Muscle layer of colon (tissue), 2 donors: ENCODE measurements at regions not wholly inside any gene's neighbourhood (a gene's known extent, or its start where the extent isn't known, plus 50 kb on each side); places are given as distances from the start of the nearest gene placed in this dataset.

Experiments
- H3K27ac ChIP-seq: one replicate; pipeline ENCODE4 v1.7.0; 2013; ENCODE audit warnings: low read depth, mild to moderate bottlenecking, low read length, moderate library complexity
- H3K27me3 ChIP-seq, 2 donors: one replicate each; pipeline ENCODE4 v1.7.0; 2013; ENCODE audit warnings: low read length in 2 of 2, mild to moderate bottlenecking in 2 of 2; ENCODE audit not compliant: insufficient read depth in 2 of 2, control insufficient read depth in 1 of 2
- H3K36me3 ChIP-seq: one replicate; pipeline ENCODE4 v1.7.0; 2013; ENCODE audit warnings: mild to moderate bottlenecking, low read length; ENCODE audit not compliant: insufficient read depth
- H3K4me1 ChIP-seq: one replicate; pipeline ENCODE4 v1.7.0; 2013; ENCODE audit warnings: mild to moderate bottlenecking, low read length; ENCODE audit not compliant: insufficient read depth
- H3K4me3 ChIP-seq, 2 donors: one replicate each; pipeline ENCODE4 v1.7.0; 2013; ENCODE audit warnings: low read length in 2 of 2, low read depth in 1 of 2, mild to moderate bottlenecking in 1 of 2, moderate library complexity in 1 of 2
- H3K9ac ChIP-seq: one replicate; pipeline ENCODE4 v1.7.0; 2013; ENCODE audit warnings: low read length
- H3K9me3 ChIP-seq: one replicate; pipeline ENCODE4 v1.7.0; 2013; ENCODE audit warnings: mild to moderate bottlenecking, low read length
- donor health status: abdominal sarcoma.
- donor health status: Adenocarcinoma of cecum.

- Histone ChIP-seq H3K9me3 (no peaks in the 10 kb centered on the region), H3K4me1 (no peaks in the 10 kb centered on the region), H3K9ac (no peak overlapping the region)
Observed at GRCh38 chr11:29682856-29683255, 334.0 kb downstream of the KCNA4 start.

GRCh38 chr11:29679996-29680395 lies 336.8 kb downstream of the KCNA4 start:
- H3K4me1 ChIP-seq, result no peaks in the 10 kb centered on the region
- H3K9ac ChIP-seq, result no peak overlapping the region
- H3K27me3 ChIP-seq, result no peaks in the 10 kb centered on the region
- H3K27ac ChIP-seq, result no peak overlapping the region
- H3K4me3 ChIP-seq, result no peak overlapping the region
- no peaks in the 10 kb centered on the region for H3K9me3 ChIP-seq
- H3K36me3 ChIP-seq, result no peaks in the 10 kb centered on the region

More at GRCh38 chr11:29682856-29683255, 334.0 kb downstream of the KCNA4 start:
- no peak overlapping the region for H3K27ac ChIP-seq
- no peaks in the 10 kb centered on the region for H3K27me3 ChIP-seq
- H3K4me3 ChIP-seq, result no peak overlapping the region
- H3K36me3 ChIP-seq, result no peaks in the 10 kb centered on the region

GRCh38 chr11:29676993-29677392 lies 339.8 kb downstream of the KCNA4 start:
- Histone ChIP-seq H3K36me3 (no peaks in the 10 kb centered on the region), H3K27ac (no peak overlapping the region), H3K4me1 (no peaks in the 10 kb centered on the region), H3K4me3 (no peak overlapping the region), H3K27me3 (no peaks in the 10 kb centered on the region), H3K9me3 (no peaks in the 10 kb centered on the region), H3K9ac (no peak overlapping the region)

GRCh38 chr11:29669310-29669709 lies 347.5 kb downstream of the KCNA4 start:
- no peaks in the 10 kb centered on the region for H3K4me1 ChIP-seq
- H3K4me3 ChIP-seq, result no peak overlapping the region
- H3K36me3 ChIP-seq, result no peaks in the 10 kb centered on the region
- H3K9ac ChIP-seq, result no peak overlapping the region
- no peaks in the 10 kb centered on the region for H3K27me3 ChIP-seq
- no peak overlapping the region for H3K27ac ChIP-seq
- no peaks in the 10 kb centered on the region for H3K9me3 ChIP-seq

- Histone ChIP-seq H3K27ac (no peak overlapping the region), H3K4me1 (peaks cover 4% of the 10 kb centered on the region), H3K36me3 (no peaks in the 10 kb centered on the region), H3K9ac (no peak overlapping the region), H3K9me3 (no peaks in the 10 kb centered on the region), H3K4me3 (no peak overlapping the region), H3K27me3 (no peaks in the 10 kb centered on the region)
Observed at GRCh38 chr11:29657709-29658108, 359.1 kb downstream of the KCNA4 start.

- Histone ChIP-seq H3K27ac (no peak overlapping the region), H3K9me3 (no peaks in the 10 kb centered on the region), H3K4me1 (peaks cover 4% of the 10 kb centered on the region), H3K36me3 (no peaks in the 10 kb centered on the region), H3K27me3 (no peaks in the 10 kb centered on the region), H3K4me3 (no peak overlapping the region), H3K9ac (no peak overlapping the region)
Observed at GRCh38 chr11:29656597-29656996, 360.2 kb downstream of the KCNA4 start.

GRCh38 chr11:29645373-29645772 lies 371.5 kb downstream of the KCNA4 start:
- Histone ChIP-seq H3K27ac (no peak overlapping the region), H3K4me3 (no peak overlapping the region), H3K4me1 (no peaks in the 10 kb centered on the region)

GRCh38 chr11:29641201-29641600 lies 375.6 kb downstream of the KCNA4 start:
- H3K4me1 ChIP-seq, result no peaks in the 10 kb centered on the region
- no peak overlapping the region for H3K27ac ChIP-seq
- no peak overlapping the region for H3K9ac ChIP-seq
- no peak overlapping the region for H3K4me3 ChIP-seq
- H3K27me3 ChIP-seq, result no peaks in the 10 kb centered on the region
- H3K9me3 ChIP-seq, result no peaks in the 10 kb centered on the region
- H3K36me3 ChIP-seq, result no peaks in the 10 kb centered on the region

More at GRCh38 chr11:29645373-29645772, 371.5 kb downstream of the KCNA4 start:
- no peaks in the 10 kb centered on the region for H3K27me3 ChIP-seq
- no peaks in the 10 kb centered on the region for H3K36me3 ChIP-seq
- H3K9ac ChIP-seq, result no peak overlapping the region
- H3K9me3 ChIP-seq, result no peaks in the 10 kb centered on the region

- Histone ChIP-seq H3K36me3 (no peaks in the 10 kb centered on the region), H3K27ac (no peak overlapping the region), H3K9me3 (no peaks in the 10 kb centered on the region), H3K4me1 (no peaks in the 10 kb centered on the region), H3K9ac (no peak overlapping the region), H3K27me3 (no peaks in the 10 kb centered on the region), H3K4me3 (no peak overlapping the region)
Observed at GRCh38 chr11:29634744-29635143, 382.1 kb downstream of the KCNA4 start.

GRCh38 chr11:29634244-29634643 lies 382.6 kb downstream of the KCNA4 start:
- Histone ChIP-seq H3K4me3 (no peak overlapping the region), H3K36me3 (no peaks in the 10 kb centered on the region), H3K27ac (no peak overlapping the region), H3K27me3 (no peaks in the 10 kb centered on the region), H3K4me1 (no peaks in the 10 kb centered on the region), H3K9ac (no peak overlapping the region), H3K9me3 (no peaks in the 10 kb centered on the region)

GRCh38 chr11:29629286-29629685 lies 387.5 kb downstream of the KCNA4 start:
- Histone ChIP-seq H3K9ac (no peak overlapping the region), H3K27ac (no peak overlapping the region), H3K9me3 (no peaks in the 10 kb centered on the region), H3K36me3 (no peaks in the 10 kb centered on the region), H3K27me3 (no peaks in the 10 kb centered on the region), H3K4me1 (no peaks in the 10 kb centered on the region), H3K4me3 (no peak overlapping the region)

- H3K36me3 ChIP-seq, result no peaks in the 10 kb centered on the region
- H3K27me3 ChIP-seq, result no peaks in the 10 kb centered on the region
- no peak overlapping the region for H3K4me3 ChIP-seq
- no peak overlapping the region for H3K27ac ChIP-seq
- no peak overlapping the region for H3K9ac ChIP-seq
- H3K4me1 ChIP-seq, result no peaks in the 10 kb centered on the region
- no peaks in the 10 kb centered on the region for H3K9me3 ChIP-seq
Observed at GRCh38 chr11:29628609-29629008, 388.2 kb downstream of the KCNA4 start.
